H9 (cell line): ENCODE measurements at regions not wholly inside any gene's neighbourhood (a gene's known extent, or its start where the extent isn't known, plus 50 kb on each side); places are given as distances from the start of the nearest gene placed in this dataset.

Experiments used
- DNase-seq: peaks from one replicate; pipeline ENCODE4 v3.0.0-alpha.2; 2017
- H2AFZ ChIP-seq: one replicate; pipeline ENCODE4 v1.6.1; 2013; ENCODE audit warnings: mild to moderate bottlenecking, low read length, control low read depth, moderate library complexity
- H2AK5ac ChIP-seq: 2 replicates; pipeline ENCODE4 v1.6.1; 2013; ENCODE audit warnings: low read length, control low read depth, mixed read lengths; ENCODE audit not compliant: insufficient read length
- H2BK120ac ChIP-seq: one replicate; pipeline ENCODE4 v1.6.1; 2013; ENCODE audit warnings: low read depth, mild to moderate bottlenecking, low read length, control low read depth, inconsistent platforms; ENCODE audit not compliant: poor library complexity, severe bottlenecking
- H2BK12ac ChIP-seq: 2 replicates; pipeline ENCODE4 v1.6.1; 2013; ENCODE audit warnings: low read length, control low read depth, mixed read lengths, low read depth; ENCODE audit not compliant: insufficient read length
- H2BK15ac ChIP-seq: 2 replicates; pipeline ENCODE4 v1.6.1; 2013; ENCODE audit warnings: low read depth, low read length, control low read depth
- H2BK20ac ChIP-seq: one replicate; pipeline ENCODE4 v1.6.1; 2013; ENCODE audit warnings: low read depth, mild to moderate bottlenecking, low read length, control low read depth, inconsistent platforms; ENCODE audit not compliant: poor library complexity, severe bottlenecking
- H2BK5ac ChIP-seq: 2 replicates; pipeline ENCODE4 v1.6.1; 2013; ENCODE audit warnings: low read length, control low read depth, mixed read lengths; ENCODE audit not compliant: insufficient read length
- H3K14ac ChIP-seq: 2 replicates; pipeline ENCODE4 v1.6.1; 2013; ENCODE audit warnings: low read length, control low read depth; ENCODE audit not compliant: insufficient read depth
- H3K18ac ChIP-seq: 2 replicates; pipeline ENCODE4 v1.6.1; 2013; ENCODE audit warnings: low read depth, mild to moderate bottlenecking, mixed read lengths, low read length, control low read depth; ENCODE audit not compliant: insufficient read length
- H3K23ac ChIP-seq: 2 replicates; pipeline ENCODE4 v1.6.1; 2013; ENCODE audit warnings: low read length, control low read depth, mixed read lengths, low read depth; ENCODE audit not compliant: insufficient read length
- H3K23me2 ChIP-seq: 2 replicates; pipeline ENCODE4 v1.6.1; 2013; ENCODE audit warnings: low read depth, mild to moderate bottlenecking, mixed read lengths, low read length, control low read depth; ENCODE audit not compliant: insufficient read length, poor library complexity, severe bottlenecking
- H3K27ac ChIP-seq: 2 replicates; pipeline ENCODE4 v1.5.1; 2013; ENCODE audit warnings: low read length, control low read depth, mixed read lengths, low read depth; ENCODE audit not compliant: insufficient read length
- H3K27me3 ChIP-seq: 2 replicates; pipeline ENCODE4 v1.6.1; 2013; ENCODE audit warnings: low read length, control low read depth, inconsistent platforms; ENCODE audit not compliant: insufficient read depth
- H3K4ac ChIP-seq: 2 replicates; pipeline ENCODE4 v1.6.1; 2013; ENCODE audit warnings: low read depth, mild to moderate bottlenecking, control low read depth, inconsistent platforms, low read length, moderate library complexity
- H3K4me1 ChIP-seq: 2 replicates; pipeline ENCODE4 v1.6.1; 2013; ENCODE audit warnings: low read length, control low read depth, inconsistent platforms; ENCODE audit not compliant: insufficient read depth
- H3K4me2 ChIP-seq: 2 replicates; pipeline ENCODE4 v1.6.1; 2013; ENCODE audit warnings: low read length, control low read depth, mixed read lengths; ENCODE audit not compliant: insufficient read length, insufficient read depth
- H3K56ac ChIP-seq: 2 replicates; pipeline ENCODE4 v1.6.1; 2013; ENCODE audit warnings: low read depth, mild to moderate bottlenecking, mixed read lengths, low read length, control low read depth; ENCODE audit not compliant: insufficient read length
- H3K79me1 ChIP-seq: 2 replicates; pipeline ENCODE4 v1.6.1; 2013; ENCODE audit warnings: low read depth, mild to moderate bottlenecking, moderate library complexity, low read length, control low read depth, inconsistent platforms; ENCODE audit not compliant: insufficient read depth, poor library complexity, severe bottlenecking
- H3K79me2 ChIP-seq: 2 replicates; pipeline ENCODE4 v1.6.1; 2013; ENCODE audit warnings: low read length, control low read depth, inconsistent platforms; ENCODE audit not compliant: insufficient read depth
- H3K9ac ChIP-seq: 2 replicates; pipeline ENCODE4 v1.6.1; 2013; ENCODE audit warnings: low read length, control low read depth, mixed read lengths; ENCODE audit not compliant: insufficient read length; ENCODE audit errors: extremely low read depth
- H3K9me3 ChIP-seq: one replicate; pipeline ENCODE4 v1.6.1; 2013; ENCODE audit warnings: low read depth, low read length, inconsistent platforms; ENCODE audit not compliant: control insufficient read depth
- H3T11ph ChIP-seq: one replicate; pipeline ENCODE4 v1.6.1; 2013; ENCODE audit warnings: mild to moderate bottlenecking, low read length, control low read depth, inconsistent platforms
- H4K20me1 ChIP-seq: one replicate; pipeline ENCODE4 v1.6.1; 2013; ENCODE audit not compliant: control insufficient read depth, insufficient read length, insufficient read depth
- H4K5ac ChIP-seq: 2 replicates; pipeline ENCODE4 v1.6.1; 2013; ENCODE audit warnings: low read depth, mild to moderate bottlenecking, mixed read lengths, low read length, control low read depth; ENCODE audit not compliant: insufficient read length
- H4K8ac ChIP-seq: replicated peaks from 2 replicates; pipeline ENCODE4 v1.6.1; 2013; ENCODE audit warnings: low read length, control low read depth, mixed read lengths, low read depth; ENCODE audit not compliant: insufficient read length
- H4K91ac ChIP-seq: 2 replicates; pipeline ENCODE4 v1.6.1; 2013; ENCODE audit warnings: low read depth, mild to moderate bottlenecking, moderate library complexity, mixed read lengths, low read length, control low read depth; ENCODE audit not compliant: insufficient read length
- H3K27ac Mint-ChIP-seq, 3 experiments: 2 replicates in 2 of 3; 3 replicates in 1 of 3; pipeline ENCODE4 v1.8.0; 2020 to 2021; ENCODE audit warnings: mixed read lengths in 3 of 3, mild to moderate bottlenecking in 1 of 3, moderate library complexity in 1 of 3
- H3K27me3 Mint-ChIP-seq: 2 replicates; pipeline ENCODE4 v1.8.0; 2021; ENCODE audit warnings: low read depth, mild to moderate bottlenecking, moderate library complexity, mixed read lengths
- H3K36me3 Mint-ChIP-seq, 3 experiments: 2 replicates in 2 of 3; 3 replicates in 1 of 3; pipeline ENCODE4 v1.8.0; 2020 to 2021; ENCODE audit warnings: low read depth in 3 of 3, mixed read lengths in 3 of 3; ENCODE audit not compliant: insufficient read depth in 1 of 3
- H3K4me1 Mint-ChIP-seq, 2 experiments: 2 replicates each; pipeline ENCODE4 v1.8.0; 2020; ENCODE audit warnings: mixed read lengths in 2 of 2
- H3K4me3 Mint-ChIP-seq, 2 experiments: 2 replicates in 1 of 2; 3 replicates in 1 of 2; pipeline ENCODE4 v1.8.0; 2020 to 2021; ENCODE audit warnings: mild to moderate bottlenecking in 2 of 2, mixed read lengths in 2 of 2, moderate library complexity in 1 of 2
- H3K9me3 Mint-ChIP-seq, 2 experiments: 2 replicates in 1 of 2; 3 replicates in 1 of 2; pipeline ENCODE4 v1.8.0; 2020; ENCODE audit warnings: mild to moderate bottlenecking in 2 of 2, mixed read lengths in 2 of 2, moderate library complexity in 1 of 2
- WGBS: extraction: QIAGEN DNeasy Blood & Tissue Kit; methylation state at CpG from one replicate; pipeline ENCODE4 v1.1.7; 2013; ENCODE audit warnings: missing lambda C conversion rate, low lambda C conversion rate, mixed read lengths; ENCODE audit not compliant: insufficient read length; ENCODE audit errors: extremely low coverage; 5-methylcytosine and 5-hydroxymethylcytosine counted together
- TF ChIP-seq, protein P1 (sequence below): fragments of 200-600 bp; sonication (generic); conservative IDR thresholded peaks from 3 replicates; pipeline ENCODE4 v1.8.0; 2021; ENCODE audit warnings: antibody characterized with exemption, mild to moderate bottlenecking

DNA sequence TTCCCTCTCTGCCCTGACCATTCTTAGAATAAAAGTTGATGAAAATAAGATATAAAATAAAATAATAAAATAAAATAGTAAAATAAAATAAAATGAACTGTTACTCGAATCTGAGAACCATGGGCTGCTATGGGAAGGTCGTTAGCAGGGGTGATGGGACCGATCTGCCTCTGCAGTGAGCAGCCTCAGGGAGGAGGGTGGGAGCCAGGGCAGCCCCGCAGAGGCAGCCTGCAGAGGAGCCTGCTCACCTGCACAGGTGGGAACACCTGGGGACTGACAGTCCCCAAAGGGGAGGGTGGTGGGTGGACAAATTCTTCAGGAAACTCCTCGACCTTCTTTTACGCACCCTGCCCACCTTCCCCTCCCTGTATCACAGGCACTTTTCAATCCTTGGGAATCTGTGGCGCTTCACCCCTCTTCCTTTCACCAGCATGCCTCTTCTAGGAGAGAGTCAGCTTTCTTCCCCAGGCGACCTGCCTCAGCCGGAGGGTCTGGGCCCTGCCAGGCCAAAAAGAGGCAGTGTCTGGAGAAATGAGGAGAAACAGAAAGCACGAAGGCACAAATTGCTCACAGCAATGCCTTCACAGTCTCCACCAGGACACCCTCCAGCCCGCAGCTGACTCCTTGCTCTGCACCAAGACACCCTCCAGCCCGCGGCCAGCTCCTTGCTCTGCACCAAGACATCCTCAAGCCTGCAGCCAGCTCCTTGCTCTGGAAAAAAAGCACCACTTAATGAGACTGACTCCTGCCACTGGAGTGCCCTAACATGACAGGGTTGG, 368.4 kb upstream of the SHH start:
- Histone ChIP-seq H3K4ac (no peak overlapping the region), H2BK5ac (no peak overlapping the region), H3K27ac (no peak overlapping the region), H2AFZ (no peak overlapping the region), H3K23me2 (no peaks in the 10 kb centered on the region), H2AK5ac (no peak overlapping the region), H3K14ac (no peak overlapping the region; the same call in 1 of the 2 replicates), H3K4me2 (no peak overlapping the region), H3T11ph (no peak overlapping the region), H2BK12ac (no peak overlapping the region), H3K27me3 (no peaks in the 10 kb centered on the region), H2BK120ac (no peak overlapping the region), H3K9me3 (peaks cover 4% of the 10 kb centered on the region), H2BK20ac (no peak overlapping the region), H3K79me2 (no peaks in the 10 kb centered on the region), H4K20me1 (no peaks in the 10 kb centered on the region), H2BK15ac (no peak overlapping the region), H3K4me1 (no peaks in the 10 kb centered on the region), H4K91ac (no peak overlapping the region), H3K9ac (no peak overlapping the region), H3K23ac (no peak overlapping the region), H3K18ac (no peak overlapping the region), H4K5ac (no peak overlapping the region), H3K79me1 (no peaks in the 10 kb centered on the region), H3K56ac (no peak overlapping the region), H4K8ac (no peak overlapping the region)
- Mint-ChIP-seq H3K4me1 (no peaks in the 10 kb centered on the region), H3K27me3 (peaks cover 4% of the 10 kb centered on the region), H3K36me3 (peaks cover 0 to 9% (median 0%) of the 10 kb centered on the region in 3 experiments; a peak in 3 of 7 replicates), H3K4me3 (no peak overlapping the region), H3K9me3 (peaks cover 17% of the 10 kb centered on the region in 2 experiments), H3K27ac (no peak overlapping the region)
- TF ChIP-seq, protein P1, sequence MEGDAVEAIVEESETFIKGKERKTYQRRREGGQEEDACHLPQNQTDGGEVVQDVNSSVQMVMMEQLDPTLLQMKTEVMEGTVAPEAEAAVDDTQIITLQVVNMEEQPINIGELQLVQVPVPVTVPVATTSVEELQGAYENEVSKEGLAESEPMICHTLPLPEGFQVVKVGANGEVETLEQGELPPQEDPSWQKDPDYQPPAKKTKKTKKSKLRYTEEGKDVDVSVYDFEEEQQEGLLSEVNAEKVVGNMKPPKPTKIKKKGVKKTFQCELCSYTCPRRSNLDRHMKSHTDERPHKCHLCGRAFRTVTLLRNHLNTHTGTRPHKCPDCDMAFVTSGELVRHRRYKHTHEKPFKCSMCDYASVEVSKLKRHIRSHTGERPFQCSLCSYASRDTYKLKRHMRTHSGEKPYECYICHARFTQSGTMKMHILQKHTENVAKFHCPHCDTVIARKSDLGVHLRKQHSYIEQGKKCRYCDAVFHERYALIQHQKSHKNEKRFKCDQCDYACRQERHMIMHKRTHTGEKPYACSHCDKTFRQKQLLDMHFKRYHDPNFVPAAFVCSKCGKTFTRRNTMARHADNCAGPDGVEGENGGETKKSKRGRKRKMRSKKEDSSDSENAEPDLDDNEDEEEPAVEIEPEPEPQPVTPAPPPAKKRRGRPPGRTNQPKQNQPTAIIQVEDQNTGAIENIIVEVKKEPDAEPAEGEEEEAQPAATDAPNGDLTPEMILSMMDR: no peak
- DNase-seq: no peak
- no CpG with 5 or more reads among the region's 13 CpGs for WGBS
